Activated CD4-positive, alpha-beta memory T cell treated with anti-CD3 and anti-CD28 coated beads, Interleukin-2, amount 10 ng/mL, durations not matched to agents 7 days and 5 days (primary cell): ENCODE measurements at regions not wholly inside any gene's neighbourhood (a gene's known extent, or its start where the extent isn't known, plus 50 kb on each side); places are given as distances from the start of the nearest gene placed in this dataset.
"Not testable (repeated sequence)": the region's sequence is repeated elsewhere in the genome, so short reads cannot be mapped to it uniquely, and the experiment has no call there.

Source experiments
- CTCF ChIA-PET: fragments of 350-600 bp; sonication (Branson Sonifier 250); formaldehyde crosslinking; loops from one replicate; lab custom pipeline; 2021; ENCODE audit warnings: antibody characterized with exemption, inconsistent platforms; lab: Charles Lee
- POLR2A ChIA-PET: fragments of 350-600 bp; sonication (Branson Sonifier 250); formaldehyde crosslinking; loops from one replicate; lab custom pipeline; 2021; ENCODE audit warnings: antibody characterized with exemption; lab: Charles Lee
- DNase-seq: peaks from one replicate; pipeline ENCODE4 v3.0.0-alpha.2; 2020
- H3K27ac Mint-ChIP-seq: one replicate; pipeline ENCODE4 v1.8.0; 2021; ENCODE audit warnings: mild to moderate bottlenecking, mixed read lengths
- H3K27me3 Mint-ChIP-seq: one replicate; pipeline ENCODE4 v1.8.0; 2021; ENCODE audit warnings: mixed read lengths
- H3K36me3 Mint-ChIP-seq: one replicate; pipeline ENCODE4 v1.8.0; 2021; ENCODE audit warnings: low read depth, mixed read lengths
- H3K4me1 Mint-ChIP-seq: one replicate; pipeline ENCODE4 v1.8.0; 2021; ENCODE audit warnings: mixed read lengths
- H3K4me3 Mint-ChIP-seq: one replicate; pipeline ENCODE4 v1.8.0; 2021; ENCODE audit warnings: mild to moderate bottlenecking, mixed read lengths
- H3K9me3 Mint-ChIP-seq: one replicate; pipeline ENCODE4 v1.8.0; 2021; ENCODE audit warnings: mixed read lengths

DNA sequence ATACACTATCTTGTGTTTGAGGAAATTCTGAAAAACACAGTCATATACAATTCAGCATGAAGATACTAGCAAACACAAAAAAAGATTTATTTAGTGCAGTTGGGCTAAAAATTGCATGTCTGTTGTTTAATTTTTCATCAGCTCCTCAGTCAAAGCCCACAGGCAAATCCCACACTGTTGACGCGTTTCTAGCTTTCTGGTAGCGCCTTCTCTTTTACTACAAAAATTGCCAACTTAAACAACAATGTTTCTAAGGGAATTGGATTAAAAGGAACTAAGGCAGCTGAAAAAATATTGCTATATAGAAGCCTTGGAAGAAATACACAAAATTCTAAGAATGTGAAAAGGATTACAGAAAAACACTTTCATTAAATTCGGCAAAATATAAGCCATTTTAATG, 196.7 kb upstream of the P2RY1 start:
- Mint-ChIP-seq H3K9me3 (no peaks in the 10 kb centered on the region), H3K27ac (no peak overlapping the region), H3K4me1 (no peaks in the 10 kb centered on the region), H3K4me3 (no peak overlapping the region), H3K36me3 (no peaks in the 10 kb centered on the region), H3K27me3 (peaks cover 6% of the 10 kb centered on the region)
- POLR2A ChIA-PET, result no interaction called here
- no peak for DNase-seq
- CTCF ChIA-PET, result no interaction called here

DNA sequence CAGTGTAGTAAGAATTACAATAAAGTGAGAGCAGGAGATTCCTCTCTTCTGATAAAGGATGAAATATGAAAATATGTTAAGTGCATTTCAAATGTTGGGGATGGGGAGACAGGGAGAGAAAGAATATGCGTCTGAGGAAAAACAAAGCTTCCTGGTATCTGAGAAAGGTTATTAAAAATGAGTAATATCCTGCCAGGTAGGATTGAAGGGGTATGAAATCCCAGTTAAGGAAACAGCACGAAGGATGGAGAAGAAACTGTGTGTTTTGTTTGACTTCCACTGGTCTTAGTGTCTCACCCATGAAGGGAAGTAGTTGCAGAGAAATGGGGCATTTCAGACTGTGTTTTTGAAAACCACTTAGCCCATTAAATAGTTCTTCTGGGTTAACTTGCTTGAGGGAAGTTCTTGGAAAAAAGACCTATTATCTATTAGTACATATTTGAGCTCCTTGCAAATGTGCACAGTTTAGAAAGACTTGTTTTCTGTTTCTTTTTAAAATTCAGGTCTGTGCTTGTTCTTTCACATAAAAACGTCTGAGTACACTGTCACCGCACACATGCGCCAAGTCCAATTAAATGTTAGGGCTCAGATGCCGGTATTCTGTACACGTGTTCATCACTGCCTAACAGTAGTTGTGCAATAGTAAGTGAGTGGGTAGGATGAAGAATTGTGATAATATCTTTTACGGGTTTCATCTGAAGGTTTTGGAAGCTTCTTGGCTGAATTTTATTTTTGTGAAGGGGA, 196.1 kb upstream of the P2RY1 start:
- CTCF ChIA-PET, result no interaction called here
- no peak for DNase-seq
- Mint-ChIP-seq H3K4me3 (no peak overlapping the region), H3K27ac (no peak overlapping the region), H3K27me3 (peaks cover 6% of the 10 kb centered on the region), H3K4me1 (no peaks in the 10 kb centered on the region), H3K9me3 (no peaks in the 10 kb centered on the region), H3K36me3 (no peaks in the 10 kb centered on the region)
- POLR2A ChIA-PET, result no interaction called here

DNA sequence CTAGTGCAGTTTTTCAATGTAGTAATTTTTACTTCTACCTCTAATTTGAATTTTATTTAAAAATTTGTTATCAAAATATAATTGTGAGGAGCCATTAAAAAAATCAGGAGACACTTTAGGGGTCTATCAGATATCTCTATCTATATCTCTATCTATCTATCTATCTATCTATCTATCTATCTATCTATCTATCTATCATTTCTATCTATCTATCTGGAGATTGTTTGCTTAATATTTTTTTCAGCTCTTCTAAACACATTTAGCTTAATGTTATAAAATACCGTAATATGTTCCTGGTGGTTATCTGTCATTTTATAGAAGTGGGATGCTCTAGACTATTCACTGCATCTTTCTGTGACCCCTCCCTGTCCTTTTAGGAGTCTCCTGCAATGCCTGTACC, 193.7 kb upstream of the P2RY1 start:
- ChIA-PET CTCF (no interaction called here), POLR2A (no interaction called here)
- peaks cover 6% of the 10 kb centered on the region for H3K27me3 Mint-ChIP-seq
- no peaks in the 10 kb centered on the region for H3K4me1 Mint-ChIP-seq
- H3K9me3 Mint-ChIP-seq, result no peaks in the 10 kb centered on the region
- DNase-seq, result no peak
- H3K4me3 Mint-ChIP-seq, result no peak overlapping the region
- H3K36me3 Mint-ChIP-seq, result no peaks in the 10 kb centered on the region
- no peak overlapping the region for H3K27ac Mint-ChIP-seq

DNA sequence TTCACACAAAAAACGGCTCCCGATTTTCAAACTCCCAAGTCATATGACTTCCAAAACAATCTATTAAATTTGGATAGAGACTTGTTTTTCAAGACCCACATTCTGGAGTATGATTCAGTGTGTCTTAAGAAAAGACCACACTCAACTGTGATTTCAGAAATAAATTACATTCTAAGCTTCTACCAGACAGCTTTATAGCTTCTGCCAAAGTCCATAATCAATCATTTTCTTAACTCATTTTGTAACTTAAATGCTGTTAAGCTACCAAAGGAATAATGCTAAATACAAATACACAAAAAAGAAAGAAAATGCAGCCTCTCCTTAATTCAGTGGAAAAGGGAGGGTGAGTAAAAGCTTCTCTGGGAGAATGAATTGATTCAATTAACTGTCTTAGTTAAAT, 192.3 kb upstream of the P2RY1 start:
- CTCF ChIA-PET, result no interaction called here
- POLR2A ChIA-PET, result no interaction called here
- Mint-ChIP-seq H3K27me3 (peaks cover 6% of the 10 kb centered on the region), H3K9me3 (no peaks in the 10 kb centered on the region), H3K4me3 (no peak overlapping the region), H3K36me3 (no peaks in the 10 kb centered on the region), H3K4me1 (no peaks in the 10 kb centered on the region), H3K27ac (no peak overlapping the region)
- DNase-seq, result no peak

DNA sequence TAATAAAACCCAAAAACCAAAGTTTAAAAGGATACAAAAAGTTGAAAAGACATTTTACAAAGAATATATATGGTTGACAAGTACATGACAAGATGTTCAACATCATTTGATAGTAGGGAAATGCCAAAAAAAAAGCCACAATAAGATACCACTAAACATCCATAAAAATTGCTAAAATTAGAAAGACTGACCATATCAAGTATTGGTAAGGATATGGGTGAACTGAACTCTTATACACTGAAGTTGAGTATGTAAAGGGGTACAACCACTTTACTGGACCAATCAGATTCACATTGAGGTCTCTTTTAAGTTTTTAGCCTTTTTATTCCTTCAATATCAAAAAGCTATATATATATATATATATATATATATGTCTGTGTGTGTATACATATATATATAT, 190.5 kb upstream of the P2RY1 start:
- Mint-ChIP-seq H3K27ac (no peak overlapping the region), H3K36me3 (no peaks in the 10 kb centered on the region), H3K4me1 (no peaks in the 10 kb centered on the region), H3K9me3 (no peaks in the 10 kb centered on the region), H3K4me3 (no peak overlapping the region), H3K27me3 (no peaks in the 10 kb centered on the region)
- CTCF ChIA-PET, result no interaction called here
- POLR2A ChIA-PET, result no interaction called here
- no peak for DNase-seq

DNA sequence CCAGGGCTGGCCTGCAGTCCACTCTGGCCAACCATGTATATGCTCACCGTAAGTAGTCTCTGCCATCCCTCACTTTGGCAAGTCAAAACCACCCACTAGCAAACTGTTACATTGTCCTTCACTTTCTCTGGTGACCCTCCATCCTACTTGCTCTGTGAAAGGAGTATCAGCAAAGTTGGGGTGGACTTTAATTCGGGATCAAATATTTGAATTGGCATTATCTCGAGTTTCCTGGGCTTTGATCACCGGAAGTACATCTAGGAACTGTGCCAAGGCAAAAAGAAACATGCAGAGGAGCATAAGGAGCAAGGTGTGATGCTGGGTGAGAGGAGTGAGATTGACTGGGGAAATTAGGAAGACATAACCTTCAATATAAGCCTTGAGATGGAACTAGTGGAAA, 188.9 kb upstream of the P2RY1 start:
- no peak overlapping the region for H3K4me3 Mint-ChIP-seq
- no peaks in the 10 kb centered on the region for H3K27me3 Mint-ChIP-seq
- no peaks in the 10 kb centered on the region for H3K36me3 Mint-ChIP-seq
- H3K27ac Mint-ChIP-seq, result no peak overlapping the region
- ChIA-PET POLR2A (no interaction called here), CTCF (no interaction called here)
- H3K4me1 Mint-ChIP-seq, result no peaks in the 10 kb centered on the region
- no peaks in the 10 kb centered on the region for H3K9me3 Mint-ChIP-seq
- DNase-seq, result no peak

DNA sequence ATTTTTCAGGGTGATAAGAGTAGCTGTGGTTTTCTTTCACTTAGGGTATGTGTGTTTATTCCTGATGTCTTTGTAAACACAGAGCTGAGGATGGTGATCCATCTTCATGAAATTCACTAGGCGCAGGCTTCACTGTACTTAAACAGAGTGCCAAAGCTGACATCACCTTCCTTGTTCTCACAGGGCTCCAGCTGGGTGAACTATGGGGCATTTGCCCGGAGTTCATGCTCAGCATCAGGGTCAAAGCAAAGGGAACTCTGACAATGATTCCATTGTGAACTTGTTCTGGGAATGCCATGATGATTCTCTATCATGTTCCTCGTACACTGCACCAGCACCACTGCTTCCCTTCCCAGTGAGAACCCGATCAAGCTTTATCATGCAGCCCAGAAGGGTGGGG, 184.8 kb upstream of the P2RY1 start:
- DNase-seq, result no peak
- Mint-ChIP-seq H3K4me1 (no peaks in the 10 kb centered on the region), H3K4me3 (no peak overlapping the region), H3K36me3 (no peaks in the 10 kb centered on the region), H3K27me3 (peaks cover 2% of the 10 kb centered on the region), H3K9me3 (no peaks in the 10 kb centered on the region), H3K27ac (no peak overlapping the region)
- CTCF ChIA-PET, result no interaction called here
- POLR2A ChIA-PET, result no interaction called here

DNA sequence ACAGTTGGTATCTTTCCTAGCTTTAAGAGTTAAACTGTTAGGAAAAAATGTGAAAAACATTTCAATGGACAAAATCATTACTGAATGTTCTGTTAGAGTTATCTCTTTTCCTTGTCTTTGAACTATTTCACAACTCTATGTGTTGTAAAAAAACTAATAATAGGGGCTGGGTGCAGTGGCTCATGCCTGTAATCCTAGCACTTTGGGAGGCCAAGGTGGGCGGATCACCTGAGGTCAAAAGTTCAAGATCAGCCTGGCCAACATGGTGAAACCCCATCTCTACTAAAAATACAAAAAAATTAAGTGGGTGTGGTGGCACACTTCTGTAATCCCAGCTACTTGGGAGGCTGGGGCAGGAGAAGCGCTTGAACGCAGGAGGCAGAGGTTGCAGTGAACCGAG, 184.0 kb upstream of the P2RY1 start:
- H3K9me3 Mint-ChIP-seq, H3K36me3 Mint-ChIP-seq, H3K4me3 Mint-ChIP-seq, CTCF ChIA-PET, H3K27me3 Mint-ChIP-seq, DNase-seq, H3K4me1 Mint-ChIP-seq, H3K27ac Mint-ChIP-seq, POLR2A ChIA-PET: not testable (repeated sequence)

DNA sequence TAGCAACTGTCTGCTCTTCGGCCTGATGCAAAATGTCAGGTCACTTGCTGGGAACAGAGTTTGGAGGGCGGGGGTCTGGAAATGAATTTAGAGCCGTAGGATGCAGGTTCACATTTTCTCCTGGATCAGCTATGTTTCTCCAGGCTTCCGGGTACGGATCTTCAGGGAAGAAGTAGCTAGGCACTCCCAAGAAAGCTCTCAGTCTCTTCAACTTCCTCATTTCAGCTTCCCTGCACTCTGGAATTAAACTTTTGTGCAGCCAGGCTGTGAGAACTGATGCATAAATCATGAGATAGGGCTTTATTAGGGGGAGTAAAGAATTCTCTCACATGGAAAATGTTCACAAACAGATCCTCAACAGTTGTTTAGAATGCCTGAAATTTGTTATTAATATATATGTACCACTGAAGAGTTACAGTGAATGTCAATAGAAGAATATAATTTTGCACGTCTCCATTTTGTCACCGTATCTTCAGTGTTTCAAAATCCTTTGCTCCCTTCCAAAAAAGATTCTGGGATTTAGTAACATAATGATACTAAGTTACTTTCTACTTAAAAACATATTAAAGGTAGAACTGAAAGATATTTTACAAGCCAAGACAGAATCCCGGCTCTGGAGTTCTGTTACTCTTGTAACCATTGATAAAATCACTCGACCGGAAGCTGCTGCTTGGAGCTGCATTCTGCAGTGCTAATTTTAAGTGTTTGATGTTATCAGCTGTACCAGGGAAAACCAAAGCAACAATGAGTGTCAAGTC, 178.5 kb upstream of the P2RY1 start:
- ChIA-PET POLR2A (no interaction called here), CTCF (no interaction called here)
- H3K9me3 Mint-ChIP-seq, result peaks cover 7% of the 10 kb centered on the region
- peaks cover 6% of the 10 kb centered on the region for H3K4me1 Mint-ChIP-seq
- no peak for DNase-seq
- peaks cover 5% of the 10 kb centered on the region for H3K27me3 Mint-ChIP-seq
- no peak overlapping the region for H3K27ac Mint-ChIP-seq
- no peaks in the 10 kb centered on the region for H3K36me3 Mint-ChIP-seq
- H3K4me3 Mint-ChIP-seq, result no peak overlapping the region

DNA sequence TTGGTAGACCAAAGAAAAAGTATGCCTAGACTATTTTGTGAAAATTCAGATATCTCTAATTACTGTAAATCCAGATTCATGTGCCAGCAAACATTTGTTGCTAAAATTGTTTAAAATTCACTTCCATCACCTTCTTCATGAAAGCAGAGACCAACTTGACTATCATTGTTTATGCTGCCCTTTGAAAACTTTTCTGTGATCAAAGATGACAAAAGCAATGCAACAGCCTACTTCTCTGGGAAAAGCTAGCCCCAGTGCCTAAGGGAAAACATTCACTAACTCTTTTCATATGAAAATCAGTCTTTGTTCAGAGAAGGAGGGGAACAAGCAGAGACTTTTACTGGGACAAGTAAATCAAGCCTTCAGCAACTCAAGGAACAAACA, 178.0 kb upstream of the P2RY1 start:
- POLR2A ChIA-PET, result no interaction called here
- CTCF ChIA-PET, result no interaction called here
- no peak overlapping the region for H3K27ac Mint-ChIP-seq
- H3K36me3 Mint-ChIP-seq, result no peaks in the 10 kb centered on the region
- DNase-seq, result no peak
- peaks cover 6% of the 10 kb centered on the region for H3K4me1 Mint-ChIP-seq
- H3K9me3 Mint-ChIP-seq, result peaks cover 7% of the 10 kb centered on the region
- peaks cover 5% of the 10 kb centered on the region for H3K27me3 Mint-ChIP-seq
- H3K4me3 Mint-ChIP-seq, result no peak overlapping the region

DNA sequence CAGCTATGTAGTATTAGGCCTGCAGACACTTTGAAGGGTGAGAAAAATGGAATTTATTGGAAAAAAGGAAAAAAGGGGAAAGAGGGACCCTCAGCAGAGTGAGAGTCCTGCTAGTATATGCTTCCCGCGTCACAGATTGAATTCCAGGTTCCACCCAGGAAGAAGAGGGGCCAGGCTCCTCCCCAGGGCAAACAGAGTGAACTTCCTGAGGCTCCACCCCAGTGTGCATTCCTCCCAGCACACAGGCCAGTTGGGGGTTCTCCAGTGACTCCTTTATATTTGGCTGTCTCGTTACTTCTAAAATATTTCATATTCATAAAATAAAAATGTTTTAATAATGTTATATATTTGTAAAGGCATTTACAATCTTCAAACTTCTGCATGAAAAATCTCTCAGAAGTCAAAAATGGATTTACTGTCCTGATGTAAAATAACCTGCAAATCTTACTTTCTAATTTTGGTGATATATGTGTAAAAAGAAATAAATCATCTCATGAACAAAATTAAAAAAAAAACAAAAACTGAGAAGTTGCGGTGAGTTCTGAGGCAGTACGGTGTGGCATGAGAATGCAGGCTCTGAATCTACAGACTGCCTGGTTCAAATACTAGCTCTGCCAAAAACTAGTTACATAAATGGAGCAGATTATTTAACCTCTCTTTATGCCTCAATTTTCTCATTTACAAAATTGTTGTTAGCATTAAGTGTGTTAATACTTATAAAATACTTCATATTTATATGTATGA, 175.8 kb upstream of the P2RY1 start:
- POLR2A ChIA-PET, result no interaction called here
- H3K36me3 Mint-ChIP-seq, result no peaks in the 10 kb centered on the region

DNA sequence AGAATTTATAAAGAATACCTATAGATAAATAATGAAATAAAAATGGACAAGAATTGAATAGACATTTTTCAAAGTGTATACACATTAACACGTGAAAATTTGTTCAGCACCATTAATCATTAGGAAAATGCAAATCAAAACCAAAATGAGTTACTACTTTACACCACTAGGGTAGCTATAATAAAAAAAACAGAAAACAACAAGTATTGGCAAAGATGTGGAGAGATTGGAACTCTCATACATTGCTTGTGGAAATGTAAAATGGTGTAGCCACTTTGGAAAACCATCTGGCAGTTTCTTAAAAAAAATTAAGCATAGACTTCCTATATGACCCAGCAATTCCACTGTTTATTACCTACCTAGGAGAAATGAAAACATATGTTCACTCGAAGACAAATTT, 172.8 kb upstream of the P2RY1 start:
- no peak overlapping the region for H3K4me3 Mint-ChIP-seq
- H3K27ac Mint-ChIP-seq, result no peak overlapping the region
- H3K36me3 Mint-ChIP-seq, result no peaks in the 10 kb centered on the region
- ChIA-PET CTCF (no interaction called here), POLR2A (no interaction called here)
- no peak for DNase-seq
- peaks cover 7% of the 10 kb centered on the region for H3K9me3 Mint-ChIP-seq
- no peaks in the 10 kb centered on the region for H3K27me3 Mint-ChIP-seq
- H3K4me1 Mint-ChIP-seq, result peaks cover under 1% of the 10 kb centered on the region

More for the DNA sequence above, 175.8 kb upstream of the P2RY1 start:
- Mint-ChIP-seq H3K4me1 (peaks cover 6% of the 10 kb centered on the region), H3K27me3 (peaks cover 3% of the 10 kb centered on the region), H3K4me3 (no peak overlapping the region), H3K27ac (no peak overlapping the region), H3K9me3 (peaks cover 7% of the 10 kb centered on the region)
- CTCF ChIA-PET, result no interaction called here
- DNase-seq, result no peak

DNA sequence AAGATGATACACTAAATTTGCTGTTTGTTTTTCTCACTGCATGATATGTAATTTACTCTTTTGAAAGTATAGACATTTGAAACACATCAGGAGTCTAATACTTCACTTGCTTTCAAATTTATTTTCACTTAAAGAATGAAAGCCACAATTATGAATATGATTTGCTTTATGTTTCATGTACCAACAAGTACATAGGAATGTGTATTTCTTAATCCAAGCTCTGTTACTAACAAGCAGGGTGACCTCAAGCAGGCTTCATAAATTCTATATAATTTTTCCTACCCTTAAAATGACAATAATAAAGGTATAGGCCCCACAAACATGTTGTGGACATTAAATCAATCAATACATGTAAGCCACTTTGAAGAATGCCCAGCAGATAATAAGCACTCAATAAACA, 170.2 kb upstream of the P2RY1 start:
- H3K4me1 Mint-ChIP-seq, result no peaks in the 10 kb centered on the region
- no peak for DNase-seq
- H3K4me3 Mint-ChIP-seq, result no peak overlapping the region
- peaks cover 2% of the 10 kb centered on the region for H3K27me3 Mint-ChIP-seq
- peaks cover 7% of the 10 kb centered on the region for H3K9me3 Mint-ChIP-seq
- H3K27ac Mint-ChIP-seq, result no peak overlapping the region
- H3K36me3 Mint-ChIP-seq, result no peaks in the 10 kb centered on the region
- POLR2A ChIA-PET, result no interaction called here
- CTCF ChIA-PET, result no interaction called here
